ENCODE measurements at regions not wholly inside any gene's neighbourhood (a gene's known extent, or its start where the extent isn't known, plus 50 kb on each side); places are given as distances from the start of the nearest gene placed in this dataset.
A peak's percentile ranks its signal among the peaks of the same experiment; 100 is the strongest.

- H3K36me3 ChIP-seq (replicated peaks; ENCODE audit: low read depth, low read length) = no peaks in the 10 kb centered on the region
- H4K20me1 ChIP-seq (ENCODE audit: insufficient read depth, low read length) = no peaks in the 10 kb centered on the region
- H3K79me2 ChIP-seq (ENCODE audit: low read length) = no peaks in the 10 kb centered on the region
- no peak overlapping the region for H2AFZ ChIP-seq (ENCODE audit: low read depth, low read length)
- H3K9ac ChIP-seq (ENCODE audit: low read length) = no peak overlapping the region
- no peaks in the 10 kb centered on the region for H3K4me1 ChIP-seq (ENCODE audit: low read length)
- no peaks in the 10 kb centered on the region for H3K27me3 ChIP-seq (ENCODE audit: low read depth, low read length)
- no peak overlapping the region for H3K4me2 ChIP-seq (ENCODE audit: low read length)
- H3K4me3 ChIP-seq (ENCODE audit: low read length) = no peak overlapping the region
- H3K27ac ChIP-seq (ENCODE audit: low read length) = no peak overlapping the region
- TF ChIP-seq EZH2phosphoT487 (IDR thresholded peaks at IDR 0.05; ENCODE audit: low read depth) (no peak), CTCF (IDR thresholded peaks at IDR 0.05; ENCODE audit: low read depth, low read length) (no peak)
- no peaks in the 10 kb centered on the region for H3K9me3 ChIP-seq (ENCODE audit: insufficient read depth, low read length)
Measured at GRCh38 chr3:87901141-87901540, 157.7 kb downstream of the CGGBP1 start.

- Histone ChIP-seq H3K9ac (ENCODE audit: low read length) (no peak overlapping the region), H3K27me3 (ENCODE audit: low read depth, low read length) (no peaks in the 10 kb centered on the region), H3K4me3 (ENCODE audit: low read length) (no peak overlapping the region), H4K20me1 (ENCODE audit: insufficient read depth, low read length) (no peaks in the 10 kb centered on the region), H2AFZ (ENCODE audit: low read depth, low read length) (no peak overlapping the region), H3K36me3 (replicated peaks; ENCODE audit: low read depth, low read length) (no peaks in the 10 kb centered on the region), H3K4me1 (ENCODE audit: low read length) (no peaks in the 10 kb centered on the region), H3K79me2 (ENCODE audit: low read length) (no peaks in the 10 kb centered on the region), H3K27ac (ENCODE audit: low read length) (no peak overlapping the region), H3K9me3 (ENCODE audit: insufficient read depth, low read length) (no peaks in the 10 kb centered on the region), H3K4me2 (ENCODE audit: low read length) (no peak overlapping the region)
- TF ChIP-seq CTCF (IDR thresholded peaks at IDR 0.05; ENCODE audit: low read depth, low read length) (peak; percentile 33), EZH2phosphoT487 (IDR thresholded peaks at IDR 0.05; ENCODE audit: low read depth) (no peak)
Measured at GRCh38 chr3:87900061-87900460, 158.7 kb downstream of the CGGBP1 start.

GRCh38 chr3:87898971-87899370 lies 159.8 kb downstream of the CGGBP1 start:
- Histone ChIP-seq H3K4me3 (ENCODE audit: low read length) (no peak overlapping the region), H3K4me2 (ENCODE audit: low read length) (no peak overlapping the region), H3K9me3 (ENCODE audit: insufficient read depth, low read length) (no peaks in the 10 kb centered on the region), H3K79me2 (ENCODE audit: low read length) (no peaks in the 10 kb centered on the region), H4K20me1 (ENCODE audit: insufficient read depth, low read length) (no peaks in the 10 kb centered on the region), H3K9ac (ENCODE audit: low read length) (no peak overlapping the region), H3K27me3 (ENCODE audit: low read depth, low read length) (no peaks in the 10 kb centered on the region), H3K4me1 (ENCODE audit: low read length) (no peaks in the 10 kb centered on the region), H2AFZ (ENCODE audit: low read depth, low read length) (no peak overlapping the region), H3K27ac (ENCODE audit: low read length) (no peak overlapping the region), H3K36me3 (replicated peaks; ENCODE audit: low read depth, low read length) (no peaks in the 10 kb centered on the region)
- TF ChIP-seq EZH2phosphoT487 (IDR thresholded peaks at IDR 0.05; ENCODE audit: low read depth) = no peak
- no peak for TF ChIP-seq CTCF (IDR thresholded peaks at IDR 0.05; ENCODE audit: low read depth, low read length)

GRCh38 chr3:87895983-87896382 lies 162.8 kb downstream of the CGGBP1 start:
- Histone ChIP-seq H3K9me3 (ENCODE audit: insufficient read depth, low read length) (no peaks in the 10 kb centered on the region), H3K27ac (ENCODE audit: low read length) (no peak overlapping the region), H3K4me1 (ENCODE audit: low read length) (no peaks in the 10 kb centered on the region), H2AFZ (ENCODE audit: low read depth, low read length) (no peak overlapping the region), H3K36me3 (replicated peaks; ENCODE audit: low read depth, low read length) (no peaks in the 10 kb centered on the region), H4K20me1 (ENCODE audit: insufficient read depth, low read length) (no peaks in the 10 kb centered on the region), H3K4me3 (ENCODE audit: low read length) (no peak overlapping the region), H3K27me3 (ENCODE audit: low read depth, low read length) (no peaks in the 10 kb centered on the region), H3K79me2 (ENCODE audit: low read length) (no peaks in the 10 kb centered on the region), H3K4me2 (ENCODE audit: low read length) (no peak overlapping the region), H3K9ac (ENCODE audit: low read length) (no peak overlapping the region)
- no peak for TF ChIP-seq EZH2phosphoT487 (IDR thresholded peaks at IDR 0.05; ENCODE audit: low read depth)

- H3K36me3 ChIP-seq (replicated peaks; ENCODE audit: low read depth, low read length) = no peaks in the 10 kb centered on the region
- TF ChIP-seq CTCF (IDR thresholded peaks at IDR 0.05; ENCODE audit: low read depth, low read length) (no peak), EZH2phosphoT487 (IDR thresholded peaks at IDR 0.05; ENCODE audit: low read depth) (no peak)
- no peak overlapping the region for H3K4me3 ChIP-seq (ENCODE audit: low read length)
- H4K20me1 ChIP-seq (ENCODE audit: insufficient read depth, low read length) = no peaks in the 10 kb centered on the region
- no peaks in the 10 kb centered on the region for H3K4me1 ChIP-seq (ENCODE audit: low read length)
- no peak overlapping the region for H2AFZ ChIP-seq (ENCODE audit: low read depth, low read length)
- H3K4me2 ChIP-seq (ENCODE audit: low read length) = no peak overlapping the region
- no peaks in the 10 kb centered on the region for H3K79me2 ChIP-seq (ENCODE audit: low read length)
- H3K27ac ChIP-seq (ENCODE audit: low read length) = no peak overlapping the region
- H3K9ac ChIP-seq (ENCODE audit: low read length) = no peak overlapping the region
- no peaks in the 10 kb centered on the region for H3K27me3 ChIP-seq (ENCODE audit: low read depth, low read length)
- peaks cover 15% of the 10 kb centered on the region for H3K9me3 ChIP-seq (ENCODE audit: insufficient read depth, low read length)
Measured at GRCh38 chr3:87873136-87873535, 185.7 kb downstream of the CGGBP1 start.

Data from OCI-LY3 (cell line).